HepG2 (cell line): ENCODE measurements at regions not wholly inside any gene's neighbourhood (a gene's known extent, or its start where the extent isn't known, plus 50 kb on each side); places are given as distances from the start of the nearest gene placed in this dataset.

ENCODE experiments used
- ATAC-seq: fragments of 200-7000 bp; cut with Tn5 transposase; 3 replicates; pipeline ENCODE4 v1.9.1; 2020; ENCODE audit warnings: mild to moderate bottlenecking, moderate library complexity
- BruUV-seq: library from RNA; stranded (reverse); fragments of 400-500 nt; replicated peaks from 2 replicates; lab custom pipeline; 2021; lab: Mats Ljungman, UMichigan
- CTCF ChIA-PET: fragments of 300-600 bp; formaldehyde crosslinking; extraction: SDS; loops from one replicate; lab custom pipeline; 2021; ENCODE audit warnings: low total read pairs, inconsistent platforms, low intra/inter-chr PET ratio; lab: Yijun Ruan, JAX
- POLR2A ChIA-PET: fragments of 350-600 bp; sonication (Branson Sonifier 250); formaldehyde crosslinking; loops from one replicate; lab custom pipeline; 2020; ENCODE audit warnings: antibody characterized with exemption, inconsistent platforms; lab: Yijun Ruan, JAX
- DNase-seq: peaks from one replicate; pipeline ENCODE4 v3.0.0-alpha.2; 2015; ENCODE audit warnings: low spot score
- FAIRE-seq: peaks from 3 replicates; lab custom pipeline; 2011; peaks lifted over from hg19 to GRCh38; lab: Jason Lieb, UNC
- H2AFZ ChIP-seq: one replicate; pipeline ENCODE4 v1.6.1; 2011; ENCODE audit warnings: low read length, inconsistent platforms
- H3K27ac ChIP-seq: fragments of 300-600 bp; 3 replicates; pipeline ENCODE4 v1.8.0; 2011; ENCODE audit warnings: mixed run types, mild to moderate bottlenecking, mixed read lengths, low read length, inconsistent platforms; ENCODE audit not compliant: insufficient read depth; ENCODE audit errors: extremely low read length
- H3K27me3 ChIP-seq, 2 experiments: fragments of 200-600 bp in 1 of 2; 2 replicates in 1 of 2; 3 replicates in 1 of 2; pipeline versions ENCODE4 v1.6.0 to v1.8.0; 2011; ENCODE audit warnings: low read length in 2 of 2, mild to moderate bottlenecking in 2 of 2, moderate library complexity in 2 of 2, inconsistent platforms in 1 of 2; ENCODE audit not compliant: insufficient read depth in 2 of 2, control insufficient read depth in 1 of 2
- H3K36me3 ChIP-seq, 2 experiments: fragments of 200-600 bp in 1 of 2; replicated peaks in 1 of 2; 2 replicates in 1 of 2; 3 replicates in 1 of 2; pipeline versions ENCODE4 v1.5.1 to v1.8.0; 2011; ENCODE audit warnings: low read length in 2 of 2, inconsistent platforms in 1 of 2; ENCODE audit not compliant: insufficient read depth in 2 of 2, control insufficient read depth in 1 of 2
- H3K4me1 ChIP-seq: 2 replicates; pipeline ENCODE4 v1.5.1; 2012; ENCODE audit warnings: low read length, inconsistent platforms; ENCODE audit not compliant: insufficient read depth
- H3K4me2 ChIP-seq: 2 replicates; pipeline ENCODE4 v1.6.0; 2011; ENCODE audit warnings: low read depth, low read length, inconsistent platforms
- H3K4me3 ChIP-seq, 3 experiments: fragments of 200-600 bp in 1 of 3; sonication (generic), shearing (Covaris generic) in 1 of 3; replicated peaks in 1 of 3; 2 replicates each; pipeline ENCODE4 v1.5.1; 2011 to 2016; ENCODE audit warnings: low read length in 3 of 3, inconsistent platforms in 2 of 3, low read depth in 2 of 3, mild to moderate bottlenecking in 2 of 3, control low read depth in 1 of 3, mixed read lengths in 1 of 3; ENCODE audit not compliant: insufficient read depth in 1 of 3
- H3K79me2 ChIP-seq: one replicate; pipeline ENCODE4 v1.6.1; 2011; ENCODE audit warnings: low read length, inconsistent platforms; ENCODE audit not compliant: insufficient read depth
- H3K9ac ChIP-seq: 2 replicates; pipeline ENCODE4 v1.6.0; 2011; ENCODE audit warnings: mild to moderate bottlenecking, low read depth, low read length, inconsistent platforms; ENCODE audit not compliant: insufficient read depth
- H3K9me3 ChIP-seq: 2 replicates; pipeline ENCODE4 v1.5.1; 2012; ENCODE audit warnings: mild to moderate bottlenecking, low read length
- H4K20me1 ChIP-seq: 2 replicates; pipeline ENCODE4 v1.6.0; 2011; ENCODE audit warnings: inconsistent platforms, mild to moderate bottlenecking, low read length, moderate library complexity; ENCODE audit not compliant: insufficient read depth
- CBX1 ChIP-seq: IDR thresholded peaks from one replicate; pipeline ENCODE4 v1.6.1; 2016; ENCODE audit warnings: antibody characterized with exemption, low read depth
- FOSL2 ChIP-seq: sonication (generic); formaldehyde crosslinking; IDR thresholded peaks from 2 replicates; pipeline ENCODE4 v1.4.0; 2020; ENCODE audit warnings: missing genetic modification reagents
- GATA4 ChIP-seq: sonication (generic); IDR thresholded peaks from 2 replicates; pipeline ENCODE4 v1.6.1; 2016; ENCODE audit warnings: antibody characterized with exemption, low read depth, borderline replicate concordance
- IRF2 ChIP-seq: IDR thresholded peaks from 2 replicates; pipeline ENCODE4 v1.6.1; 2018; ENCODE audit warnings: missing genetic modification reagents, missing compliant biosample characterization
- RBM22 ChIP-seq: fragments of 200-400 bp; formaldehyde crosslinking; optimal IDR thresholded peaks from 2 replicates; pipeline ENCODE3; 2017; ENCODE audit warnings: mild to moderate bottlenecking, low read length, moderate library complexity
- SYNCRIP ChIP-seq: fragments of 200-400 bp; formaldehyde crosslinking; IDR thresholded peaks from 2 replicates; pipeline ENCODE4 v1.6.1; 2018; ENCODE audit warnings: mild to moderate bottlenecking, low read depth, low read length; ENCODE audit not compliant: insufficient read depth
- TCF12 ChIP-seq, 2 experiments: fragments of 450-650 bp in 1 of 2; sonication (generic) in 1 of 2; formaldehyde crosslinking in 1 of 2; IDR thresholded peaks; 2 replicates each; pipeline versions ENCODE4 v1.6.1 to v1.8.0; 2017 to 2022; ENCODE audit warnings: antibody characterized with exemption in 1 of 2, mild to moderate bottlenecking in 1 of 2, missing genetic modification reagents in 1 of 2, moderate library complexity in 1 of 2
- ZBTB38 ChIP-seq: sonication (generic); formaldehyde crosslinking; IDR thresholded peaks from 2 replicates; pipeline ENCODE4 v1.5.1; 2020; ENCODE audit warnings: mild to moderate bottlenecking, missing genetic modification reagents
- ZBTB49 ChIP-seq: sonication (generic); formaldehyde crosslinking; IDR thresholded peaks from 2 replicates; pipeline ENCODE4 v1.4.0; 2020; ENCODE audit warnings: missing genetic modification reagents, borderline replicate concordance
- ZFP1 ChIP-seq: IDR thresholded peaks from 2 replicates; pipeline ENCODE4 v1.6.1; 2016
- ZNF10 ChIP-seq: sonication (generic); formaldehyde crosslinking; IDR thresholded peaks from 2 replicates; pipeline ENCODE4 v1.4.0; 2020; ENCODE audit warnings: mild to moderate bottlenecking, low read depth, missing genetic modification reagents, borderline replicate concordance
- ZNF549 ChIP-seq: sonication (generic); formaldehyde crosslinking; IDR thresholded peaks from 2 replicates; pipeline ENCODE4 v1.5.0; 2020; ENCODE audit warnings: missing genetic modification reagents
- WGBS: methylation state at CpG from one replicate; pipeline ENCODE4 v1.1.6; 2017; ENCODE audit warnings: low lambda C conversion rate; 5-methylcytosine and 5-hydroxymethylcytosine counted together
- in situ Hi-C: cut with HindIII; loops from 2 replicates; pipeline ENCODE4 v1.10.0; 2017; ENCODE audit warnings: low pct_unique_long_range_greater_than_20kb; ENCODE audit not compliant: extremely low pct_ligation_motif_present
- intact Hi-C: fragments of 100-400 bp; cut with micrococcal nuclease; formaldehyde crosslinking; loops from one replicate; pipeline ENCODE4 v1.10.0; 2022; ENCODE audit not compliant: unreplicated experiment
- TF ChIP-seq, protein P1 (sequence below): sonication (generic); formaldehyde crosslinking; IDR thresholded peaks from 2 replicates; pipeline ENCODE4 v1.9.0; 2021; ENCODE audit warnings: missing genetic modification reagents, borderline replicate concordance

- TF ChIP-seq, protein P1, sequence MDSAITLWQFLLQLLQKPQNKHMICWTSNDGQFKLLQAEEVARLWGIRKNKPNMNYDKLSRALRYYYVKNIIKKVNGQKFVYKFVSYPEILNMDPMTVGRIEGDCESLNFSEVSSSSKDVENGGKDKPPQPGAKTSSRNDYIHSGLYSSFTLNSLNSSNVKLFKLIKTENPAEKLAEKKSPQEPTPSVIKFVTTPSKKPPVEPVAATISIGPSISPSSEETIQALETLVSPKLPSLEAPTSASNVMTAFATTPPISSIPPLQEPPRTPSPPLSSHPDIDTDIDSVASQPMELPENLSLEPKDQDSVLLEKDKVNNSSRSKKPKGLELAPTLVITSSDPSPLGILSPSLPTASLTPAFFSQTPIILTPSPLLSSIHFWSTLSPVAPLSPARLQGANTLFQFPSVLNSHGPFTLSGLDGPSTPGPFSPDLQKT (CRISPR knock-in tag): no peak
- no peak for TF ChIP-seq CBX1
- TF ChIP-seq ZFP1 (CRISPR knock-in tag): no peak
- no peak for TF ChIP-seq ZBTB38 (CRISPR knock-in tag)
- no peak for TF ChIP-seq ZNF10 (CRISPR knock-in tag)
- no peak for TF ChIP-seq ZNF549 (CRISPR knock-in tag)
- no peak for TF ChIP-seq FOSL2 (CRISPR knock-in tag)
- no peak for TF ChIP-seq IRF2
- TF ChIP-seq RBM22: no peak
- TF ChIP-seq, all 625 proteins: peak for 0
- Histone ChIP-seq H3K4me2 (no peak overlapping the region), H2AFZ (no peak overlapping the region), H3K9ac (no peak overlapping the region), H3K27me3 (peaks cover 0 to 12% of the 10 kb centered on the region in 2 experiments; a peak in 1 of 5 replicates), H3K36me3 (no peaks in the 10 kb centered on the region), H3K79me2 (no peaks in the 10 kb centered on the region), H3K27ac (no peak overlapping the region), H3K9me3 (no peaks in the 10 kb centered on the region), H4K20me1 (no peaks in the 10 kb centered on the region), H3K4me1 (peaks cover 14% of the 10 kb centered on the region), H3K4me3 (no peak overlapping the region)
- BruUV-seq: no TSS peak
- no peak for DNase-seq
- FAIRE-seq: no peak
- WGBS: 29% methylated on average over 4 of the region's 4 CpGs
- POLR2A ChIA-PET: no interaction called here
- CTCF ChIA-PET: no interaction called here
- in situ Hi-C loops (no loop called here), intact Hi-C loops (no loop called here)
- ATAC-seq: no peak
These were observed 87.1 kb upstream of the SALL4 start for GRCh38 chr20:51889466-51889865.

- BruUV-seq: no TSS peak
- peaks cover 0 to 8% of the 10 kb centered on the region in 2 experiments; a peak in 1 of 5 replicates for H3K27me3 ChIP-seq
- intact Hi-C loops: no loop called here
- no peaks in the 10 kb centered on the region for H4K20me1 ChIP-seq
- H3K79me2 ChIP-seq: no peaks in the 10 kb centered on the region
- ChIA-PET CTCF (no interaction called here), POLR2A (no interaction called here)
- H3K4me3 ChIP-seq: no peak overlapping the region
- no peak overlapping the region for H3K9ac ChIP-seq
- ATAC-seq: no peak
- no peaks in the 10 kb centered on the region for H3K9me3 ChIP-seq
- no peak overlapping the region for H2AFZ ChIP-seq
- H3K27ac ChIP-seq: no peak overlapping the region
- TF ChIP-seq TCF12 (IDR thresholded peaks at IDR 0.05): no peak
- TF ChIP-seq TCF12 (CRISPR knock-in tag; IDR thresholded peaks at IDR 0.05): no peak
- no peak for TF ChIP-seq ZBTB49 (CRISPR knock-in tag)
- TF ChIP-seq GATA4: no peak
- no peak for TF ChIP-seq SYNCRIP
- no peak for FAIRE-seq
- 41% methylated on average over 10 of the region's 10 CpGs for WGBS
- no peak for DNase-seq
- no peak overlapping the region for H3K4me2 ChIP-seq
- in situ Hi-C loops: no loop called here
- no peaks in the 10 kb centered on the region for H3K36me3 ChIP-seq
- peaks cover 2% of the 10 kb centered on the region for H3K4me1 ChIP-seq
These were observed 86.0 kb upstream of the SALL4 start for GRCh38 chr20:51888291-51888690.
